GM13977 (cell line): ENCODE measurements at regions not wholly inside any gene's neighbourhood (a gene's known extent, or its start where the extent isn't known, plus 50 kb on each side); places are given as distances from the start of the nearest gene placed in this dataset.

Experiments used
- DNase-seq: peaks from one replicate; pipeline ENCODE4 v3.0.0; 2012; ENCODE audit warnings: low spot score
- in situ Hi-C: fragments of 300-500 bp; cut with MboI; formaldehyde crosslinking; loops from one replicate; pipeline ENCODE4 v1.12.0; 2022; ENCODE audit warnings: low sequenced_read_pairs, low pct_unique_long_range_greater_than_20kb, mixed read lengths, inconsistent platforms; ENCODE audit not compliant: unreplicated experiment
- TF ChIP-seq, protein P1 (sequence below): IDR thresholded peaks from 2 replicates; pipeline ENCODE4 v1.5.1; 2012; ENCODE audit warnings: mild to moderate bottlenecking, control low read depth; ENCODE audit not compliant: insufficient read depth; ENCODE audit errors: extremely low read depth, missing control alignments

DNA sequence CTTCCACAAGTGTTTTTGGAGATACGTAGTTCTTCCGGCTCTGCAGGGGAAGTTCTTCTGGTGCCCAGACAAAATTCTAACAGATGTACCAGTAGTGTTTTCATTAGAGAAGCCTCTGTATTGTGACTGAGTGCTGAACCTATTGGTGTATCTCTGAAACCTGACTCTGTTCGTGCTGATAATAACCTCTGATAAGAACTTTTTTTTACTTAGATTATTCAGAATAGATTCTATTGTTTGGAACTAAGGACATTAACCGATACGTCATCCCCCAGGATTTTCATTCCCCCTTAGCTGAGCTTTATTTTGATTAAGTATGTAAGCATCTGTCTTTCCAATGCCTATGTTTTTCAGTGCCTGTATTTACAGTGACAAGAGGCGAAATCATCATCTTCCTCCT lies 362.9 kb downstream of the PDGFC start:
- TF ChIP-seq, protein P1, sequence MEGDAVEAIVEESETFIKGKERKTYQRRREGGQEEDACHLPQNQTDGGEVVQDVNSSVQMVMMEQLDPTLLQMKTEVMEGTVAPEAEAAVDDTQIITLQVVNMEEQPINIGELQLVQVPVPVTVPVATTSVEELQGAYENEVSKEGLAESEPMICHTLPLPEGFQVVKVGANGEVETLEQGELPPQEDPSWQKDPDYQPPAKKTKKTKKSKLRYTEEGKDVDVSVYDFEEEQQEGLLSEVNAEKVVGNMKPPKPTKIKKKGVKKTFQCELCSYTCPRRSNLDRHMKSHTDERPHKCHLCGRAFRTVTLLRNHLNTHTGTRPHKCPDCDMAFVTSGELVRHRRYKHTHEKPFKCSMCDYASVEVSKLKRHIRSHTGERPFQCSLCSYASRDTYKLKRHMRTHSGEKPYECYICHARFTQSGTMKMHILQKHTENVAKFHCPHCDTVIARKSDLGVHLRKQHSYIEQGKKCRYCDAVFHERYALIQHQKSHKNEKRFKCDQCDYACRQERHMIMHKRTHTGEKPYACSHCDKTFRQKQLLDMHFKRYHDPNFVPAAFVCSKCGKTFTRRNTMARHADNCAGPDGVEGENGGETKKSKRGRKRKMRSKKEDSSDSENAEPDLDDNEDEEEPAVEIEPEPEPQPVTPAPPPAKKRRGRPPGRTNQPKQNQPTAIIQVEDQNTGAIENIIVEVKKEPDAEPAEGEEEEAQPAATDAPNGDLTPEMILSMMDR, result no peak
- no peak for DNase-seq
- in situ Hi-C loops, result no loop called here

DNA sequence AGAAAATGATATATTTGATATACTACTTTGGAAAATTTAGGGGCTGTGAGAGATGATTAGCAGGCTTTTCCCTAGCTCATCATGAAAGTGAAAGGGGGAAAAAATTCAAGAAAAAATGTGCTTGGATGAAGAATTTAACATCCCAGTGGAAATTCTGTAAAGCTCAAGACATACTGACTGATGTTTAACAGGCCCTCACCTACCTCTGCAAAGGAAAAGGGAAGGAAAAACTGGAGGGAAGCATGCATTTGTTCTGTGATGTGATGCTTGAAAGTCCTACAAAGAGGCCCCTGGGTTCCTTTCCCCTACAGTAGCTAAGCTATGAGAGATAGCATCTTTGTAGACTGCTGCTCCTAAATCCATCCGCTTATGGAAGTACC lies 364.1 kb downstream of the PDGFC start:
- TF ChIP-seq, protein P1, result no peak
- in situ Hi-C loops, result no loop called here
- no peak for DNase-seq

DNA sequence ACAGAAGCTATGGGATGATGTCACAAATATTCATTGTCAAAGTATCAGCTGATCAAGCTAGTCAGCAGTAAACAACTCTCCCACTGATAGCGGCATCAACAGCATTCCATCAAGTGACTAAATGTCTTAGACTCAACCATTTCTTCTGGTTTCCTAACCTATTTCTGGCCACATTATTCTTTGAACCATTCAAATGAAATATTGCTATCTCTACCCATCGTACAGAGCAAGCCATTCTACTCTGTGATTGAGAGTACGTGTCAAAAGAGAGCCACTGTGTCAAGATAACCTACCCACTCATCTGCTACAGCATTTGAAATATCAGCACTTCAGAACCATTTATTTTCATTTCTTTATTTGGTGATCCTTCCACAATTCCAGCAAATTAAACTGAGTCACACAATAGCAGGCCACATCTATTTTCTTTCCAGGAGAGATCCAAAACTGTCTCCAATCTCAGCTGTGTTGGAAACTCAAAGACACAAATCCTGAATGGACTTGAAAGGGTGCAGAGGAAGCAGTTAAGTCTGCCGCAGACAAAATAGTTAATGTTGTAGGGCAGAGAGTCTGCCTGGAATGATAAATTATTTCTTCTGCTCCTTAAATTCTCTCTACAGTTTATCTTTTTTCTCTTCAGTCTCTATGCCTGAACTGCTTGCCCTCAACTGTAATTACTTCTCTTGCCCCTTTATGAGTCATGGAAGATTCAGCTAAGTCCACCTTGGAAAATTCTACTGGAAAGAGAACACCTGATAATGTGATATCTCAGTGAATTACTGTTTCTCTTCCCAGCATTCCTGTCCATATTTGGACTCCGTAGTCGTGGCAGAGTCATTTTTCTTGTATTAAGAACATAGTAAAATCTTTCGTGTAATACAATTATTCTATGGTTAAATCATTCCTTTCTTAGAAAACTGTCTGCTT lies 364.8 kb downstream of the PDGFC start:
- TF ChIP-seq, protein P1, result no peak
- in situ Hi-C loops, result no loop called here
- DNase-seq, result no peak

DNA sequence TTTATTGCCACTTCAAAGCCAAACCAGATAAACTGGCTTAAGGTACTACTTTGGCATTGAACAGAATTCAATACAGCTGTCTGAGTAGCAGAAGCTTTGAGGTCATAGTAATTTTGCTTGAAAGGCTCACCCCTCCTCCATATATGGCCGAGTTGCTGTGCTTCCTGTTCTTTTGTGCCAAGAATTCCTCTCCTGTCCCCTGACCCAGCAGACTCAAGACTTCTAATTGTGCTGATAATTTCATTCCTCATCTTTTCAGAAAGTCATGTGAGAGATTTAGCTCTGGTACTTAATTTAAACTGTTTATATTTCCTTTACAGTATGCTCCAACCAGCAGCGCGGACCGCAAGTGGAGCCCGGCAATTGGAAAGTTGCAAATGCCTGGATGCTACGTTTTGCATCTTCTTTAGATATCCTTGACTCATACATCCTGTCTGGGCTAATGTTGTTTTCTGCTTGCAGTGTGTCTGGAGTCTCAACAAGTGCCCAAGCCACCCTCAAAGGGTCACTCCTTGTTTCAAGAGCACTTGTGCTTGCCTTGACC lies 373.4 kb downstream of the PDGFC start:
- no peak for DNase-seq
- TF ChIP-seq, protein P1, result no peak
- in situ Hi-C loops, result no loop called here

DNA sequence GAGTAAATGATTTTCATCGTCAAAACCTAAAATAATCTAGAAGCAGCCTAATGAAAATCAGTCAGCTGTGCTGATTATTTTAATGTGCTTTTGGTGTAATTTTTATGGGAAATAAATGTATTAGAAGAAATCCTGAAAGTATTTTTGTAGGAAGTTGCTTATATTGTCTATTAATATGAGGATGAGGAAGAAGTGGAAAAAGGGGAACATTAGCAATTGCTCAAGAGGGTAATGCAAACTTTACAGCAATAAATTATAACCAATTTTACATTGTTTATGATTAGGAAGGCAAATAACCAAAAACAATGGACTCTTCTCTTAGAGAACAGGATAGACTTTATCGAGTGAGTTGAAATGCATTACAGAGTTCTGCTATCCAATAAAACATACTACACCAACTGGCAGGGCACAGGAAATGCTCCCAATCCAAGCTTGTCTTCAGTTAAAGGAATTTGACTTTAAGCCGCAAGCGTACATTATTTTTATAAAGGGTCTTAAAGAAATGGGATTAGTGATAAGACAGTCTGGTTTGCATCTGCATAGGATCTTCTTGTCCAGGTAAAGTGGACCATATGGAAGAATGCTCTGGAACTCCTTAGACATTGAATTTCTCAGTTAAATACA lies 374.8 kb downstream of the PDGFC start:
- TF ChIP-seq, protein P1, result no peak
- in situ Hi-C loops, result no loop called here
- DNase-seq, result no peak

DNA sequence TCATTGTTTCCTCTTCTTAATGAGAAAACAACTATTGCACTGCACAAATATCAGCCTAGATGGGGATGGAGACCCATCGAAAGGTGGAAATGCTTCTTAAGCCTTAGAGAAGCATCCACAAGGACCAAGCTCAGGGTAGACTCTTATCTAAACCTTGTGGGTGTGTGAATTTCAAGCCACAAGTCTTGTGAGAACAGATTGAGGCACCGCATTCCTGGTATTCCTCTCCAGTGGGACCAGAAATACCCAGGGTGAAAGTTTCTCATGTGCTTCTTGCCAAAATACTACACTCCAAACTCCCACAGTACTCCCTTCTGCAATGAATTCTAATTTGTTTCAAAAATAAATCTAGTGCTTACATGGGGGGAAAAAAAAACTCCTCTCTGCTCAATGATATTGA lies 375.6 kb downstream of the PDGFC start:
- in situ Hi-C loops, result no loop called here
- DNase-seq, result no peak

More for the DNA sequence above, 375.6 kb downstream of the PDGFC start:
- TF ChIP-seq, protein P1, result no peak
